Caco-2 (cell line): ENCODE measurements at regions not wholly inside any gene's neighbourhood (a gene's known extent, or its start where the extent isn't known, plus 50 kb on each side); places are given as distances from the start of the nearest gene placed in this dataset.

Experiments used
- BruUV-seq: library from RNA; stranded (reverse); fragments of 400-500 nt; replicated peaks from 2 replicates; lab custom pipeline; 2021; lab: Mats Ljungman, UMichigan
- CTCF ChIA-PET: fragments of 300-600 bp; sonication (Branson Sonifier 250); formaldehyde crosslinking; loops from one replicate; lab custom pipeline; 2022; ENCODE audit warnings: antibody characterized with exemption; lab: Charles Lee
- POLR2A ChIA-PET: fragments of 300-600 bp; sonication (Branson Sonifier 250); formaldehyde crosslinking; loops from one replicate; lab custom pipeline; 2022; ENCODE audit warnings: antibody characterized with exemption; lab: Charles Lee
- DNase-seq, 2 experiments: peaks; one replicate each; pipeline versions ENCODE4 v3.0.0 to v3.0.0-alpha.2; 2020 to 2022
- H3K27me3 ChIP-seq: replicated peaks from 2 replicates; pipeline ENCODE4 v1.6.0; 2011; ENCODE audit warnings: low read length; ENCODE audit not compliant: control insufficient read depth, insufficient read depth
- H3K36me3 ChIP-seq: 2 replicates; pipeline ENCODE4 v1.5.1; 2011; ENCODE audit warnings: low read length; ENCODE audit not compliant: control insufficient read depth, insufficient read depth
- H3K4me1 ChIP-seq: fragments of 250-450 bp; sonication (Bioruptor Pico); 2 replicates; pipeline ENCODE4 v1.5.1; 2020; ENCODE audit warnings: mild to moderate bottlenecking
- H3K4me3 ChIP-seq: 2 replicates; pipeline ENCODE4 v1.5.1; 2011; ENCODE audit warnings: low read depth, mild to moderate bottlenecking, control low read depth, low read length
- H3K9me3 ChIP-seq: fragments of 250-450 bp; sonication (Bioruptor Pico); 2 replicates; pipeline ENCODE4 v1.5.1; 2020; ENCODE audit warnings: mild to moderate bottlenecking, moderate library complexity
- H3K27ac Mint-ChIP-seq: one replicate; pipeline ENCODE4 v1.8.0; 2022; ENCODE audit warnings: mixed read lengths; ENCODE audit not compliant: unreplicated experiment
- H3K27me3 Mint-ChIP-seq: one replicate; pipeline ENCODE4 v1.8.0; 2022; ENCODE audit warnings: mixed read lengths; ENCODE audit not compliant: insufficient read depth, unreplicated experiment
- H3K36me3 Mint-ChIP-seq: one replicate; pipeline ENCODE4 v1.8.0; 2022; ENCODE audit warnings: mild to moderate bottlenecking, mixed read lengths; ENCODE audit not compliant: insufficient read depth, unreplicated experiment
- H3K4me1 Mint-ChIP-seq: one replicate; pipeline ENCODE4 v1.8.0; 2022; ENCODE audit warnings: low read depth, mixed read lengths; ENCODE audit not compliant: unreplicated experiment
- H3K4me3 Mint-ChIP-seq: one replicate; pipeline ENCODE4 v1.8.0; 2022; ENCODE audit warnings: mild to moderate bottlenecking, moderate library complexity, mixed read lengths; ENCODE audit not compliant: unreplicated experiment
- H3K9me3 Mint-ChIP-seq: one replicate; pipeline ENCODE4 v1.8.0; 2022; ENCODE audit warnings: mixed read lengths; ENCODE audit not compliant: unreplicated experiment
- CTCF ChIP-seq, 2 experiments: fragments of 200-600 bp in 1 of 2; IDR thresholded peaks; 1 replicate in 1 of 2; 2 replicates in 1 of 2; pipeline versions ENCODE4 v1.5.1 to v1.8.0; 2011 to 2022; ENCODE audit warnings: antibody characterized with exemption in 1 of 2, control low read depth in 1 of 2, inconsistent platforms in 1 of 2, low read depth in 1 of 2, low read length in 1 of 2, mild to moderate bottlenecking in 1 of 2, moderate library complexity in 1 of 2; ENCODE audit not compliant: insufficient read depth in 1 of 2, severe bottlenecking in 1 of 2, unreplicated experiment in 1 of 2
- intact Hi-C: fragments of 100-400 bp; cut with micrococcal nuclease; formaldehyde crosslinking; loops from one replicate; pipeline ENCODE4 v1.10.0; 2022; ENCODE audit not compliant: unreplicated experiment

- Histone ChIP-seq H3K9me3 (peaks cover 5% of the 10 kb centered on the region; the same call in 1 of the 2 replicates), H3K4me1 (no peaks in the 10 kb centered on the region), H3K27me3 (peaks cover 1% of the 10 kb centered on the region; the same call in 1 of the 2 replicates), H3K4me3 (no peak overlapping the region), H3K36me3 (no peaks in the 10 kb centered on the region)
- Mint-ChIP-seq H3K27me3 (no peaks in the 10 kb centered on the region), H3K9me3 (peaks cover 9% of the 10 kb centered on the region), H3K36me3 (no peaks in the 10 kb centered on the region), H3K4me3 (no peak overlapping the region), H3K4me1 (no peaks in the 10 kb centered on the region), H3K27ac (no peak overlapping the region)
- intact Hi-C loops: no loop called here
- ChIA-PET POLR2A (no interaction called here), CTCF (no interaction called here)
- no peak for DNase-seq
- TF ChIP-seq CTCF (IDR thresholded peaks at IDR 0.05; ENCODE audit: insufficient read depth in 1 of 2, low read depth in 1 of 2, low read length in 1 of 2, severe bottlenecking in 1 of 2, unreplicated experiment in 1 of 2): no peak
- no TSS peak for BruUV-seq
Measured at GRCh38 chr6:82681119-82681714, 317.6 kb downstream of the TPBG start.

- no peaks in the 10 kb centered on the region for H3K4me1 ChIP-seq
- no peaks in the 10 kb centered on the region for H3K9me3 ChIP-seq
- Mint-ChIP-seq H3K4me3 (no peak overlapping the region), H3K27me3 (no peaks in the 10 kb centered on the region), H3K27ac (no peak overlapping the region), H3K9me3 (no peaks in the 10 kb centered on the region), H3K4me1 (no peaks in the 10 kb centered on the region), H3K36me3 (no peaks in the 10 kb centered on the region)
- peaks cover 1% of the 10 kb centered on the region; the same call in 1 of the 2 replicates for H3K27me3 ChIP-seq
- intact Hi-C loops: no loop called here
- H3K36me3 ChIP-seq: no peaks in the 10 kb centered on the region
- POLR2A ChIA-PET: no interaction called here
- CTCF ChIA-PET: no interaction called here
- no peak for TF ChIP-seq CTCF (IDR thresholded peaks at IDR 0.05; ENCODE audit: insufficient read depth in 1 of 2, low read depth in 1 of 2, low read length in 1 of 2, severe bottlenecking in 1 of 2, unreplicated experiment in 1 of 2)
- BruUV-seq: no TSS peak
- DNase-seq: no peak
- H3K4me3 ChIP-seq: no peak overlapping the region
Measured at GRCh38 chr6:82686719-82687118, 323.1 kb downstream of the TPBG start.

GRCh38 chr6:82687855-82688254, 324.2 kb downstream of the TPBG start:
- peaks cover 5% of the 10 kb centered on the region; the same call in 1 of the 2 replicates for H3K4me1 ChIP-seq
- H3K36me3 ChIP-seq: no peaks in the 10 kb centered on the region
- no peaks in the 10 kb centered on the region for H3K27me3 ChIP-seq
- POLR2A ChIA-PET: no interaction called here
- Mint-ChIP-seq H3K36me3 (no peaks in the 10 kb centered on the region), H3K27me3 (no peaks in the 10 kb centered on the region), H3K9me3 (no peaks in the 10 kb centered on the region), H3K4me3 (no peak overlapping the region), H3K4me1 (no peaks in the 10 kb centered on the region), H3K27ac (no peak overlapping the region)
- CTCF ChIA-PET: no interaction called here
- TF ChIP-seq CTCF (IDR thresholded peaks at IDR 0.05; ENCODE audit: insufficient read depth in 1 of 2, low read depth in 1 of 2, low read length in 1 of 2, severe bottlenecking in 1 of 2, unreplicated experiment in 1 of 2): no peak
- H3K9me3 ChIP-seq: no peaks in the 10 kb centered on the region
- no peak overlapping the region for H3K4me3 ChIP-seq
- BruUV-seq: no TSS peak
- intact Hi-C loops: no loop called here
- no peak for DNase-seq
